Liver (tissue), 8 donors: ENCODE measurements at regions not wholly inside any gene's neighbourhood (a gene's known extent, or its start where the extent isn't known, plus 50 kb on each side); places are given as distances from the start of the nearest gene placed in this dataset.

Source experiments
- DNase-seq: peaks from one replicate; pipeline ENCODE4 v3.0.0-alpha.2; 2017; ENCODE audit warnings: low spot score
- H3K27ac ChIP-seq, 2 donors: one replicate each; pipeline ENCODE4 v1.7.0; 2013; ENCODE audit warnings: inconsistent platforms in 2 of 2, low read length in 2 of 2, control low read depth in 1 of 2, low read depth in 1 of 2, mild to moderate bottlenecking in 1 of 2
- H3K27me3 ChIP-seq, 4 donors: one replicate each; pipeline versions ENCODE4 v1.6.1 to v1.7.0; 2013; ENCODE audit warnings: low read length in 3 of 4, inconsistent platforms in 1 of 4, mild to moderate bottlenecking in 1 of 4, moderate library complexity in 1 of 4; ENCODE audit not compliant: control insufficient read depth in 4 of 4, insufficient read depth in 4 of 4
- H3K36me3 ChIP-seq, 4 donors: one replicate each; pipeline versions ENCODE4 v1.6.1 to v1.7.0; 2013; ENCODE audit warnings: low read length in 3 of 4, mild to moderate bottlenecking in 3 of 4, low read depth in 1 of 4, moderate library complexity in 1 of 4; ENCODE audit not compliant: control insufficient read depth in 4 of 4, insufficient read depth in 3 of 4
- H3K4me1 ChIP-seq, 4 donors: one replicate each; pipeline versions ENCODE4 v1.6.1 to v1.7.0; 2013; ENCODE audit warnings: low read length in 3 of 4, mild to moderate bottlenecking in 3 of 4, moderate library complexity in 1 of 4; ENCODE audit not compliant: control insufficient read depth in 4 of 4, insufficient read depth in 4 of 4
- H3K4me3 ChIP-seq, 3 donors: one replicate each; pipeline versions ENCODE4 v1.6.1 to v1.7.0; 2013; ENCODE audit warnings: low read length in 3 of 3, control low read depth in 1 of 3, low read depth in 1 of 3, mild to moderate bottlenecking in 1 of 3
- H3K9ac ChIP-seq, 2 donors: one replicate each; pipeline ENCODE4 v1.7.0; 2013; ENCODE audit warnings: low read length in 2 of 2, mild to moderate bottlenecking in 2 of 2, moderate library complexity in 2 of 2, control low read depth in 1 of 2, low read depth in 1 of 2
- H3K9me3 ChIP-seq, 4 donors: one replicate each; pipeline versions ENCODE4 v1.6.1 to v1.7.0; 2013; ENCODE audit warnings: low read length in 3 of 4; ENCODE audit not compliant: control insufficient read depth in 4 of 4
- EGR1 ChIP-seq, 2 donors: IDR thresholded peaks; 2 replicates each; pipeline ENCODE4 v1.6.1; 2016 to 2018; ENCODE audit warnings: antibody characterized with exemption in 2 of 2, low read depth in 2 of 2
- FOXA1 ChIP-seq: IDR thresholded peaks from 2 replicates; pipeline ENCODE4 v1.6.1; 2016; ENCODE audit warnings: antibody characterized with exemption
- FOXA2 ChIP-seq: IDR thresholded peaks from 2 replicates; pipeline ENCODE4 v1.6.1; 2016; ENCODE audit warnings: antibody characterized with exemption
- GABPA ChIP-seq, 2 donors: IDR thresholded peaks in 1 of 2; conservative IDR thresholded peaks in 1 of 2; 2 replicates each; pipeline ENCODE4 v1.6.1; 2016; ENCODE audit warnings: antibody characterized with exemption in 2 of 2, mild to moderate bottlenecking in 1 of 2, moderate library complexity in 1 of 2
- HNF4A ChIP-seq, 2 donors: conservative IDR thresholded peaks; 2 replicates each; pipeline ENCODE4 v1.6.1; 2016; ENCODE audit warnings: antibody characterized with exemption in 2 of 2, mild to moderate bottlenecking in 2 of 2
- HNF4G ChIP-seq: IDR thresholded peaks from 2 replicates; pipeline ENCODE4 v1.6.1; 2016; ENCODE audit warnings: antibody characterized with exemption
- JUND ChIP-seq, 2 donors: IDR thresholded peaks; 2 replicates each; pipeline ENCODE4 v1.6.1; 2016; ENCODE audit warnings: antibody characterized with exemption in 2 of 2
- NR2F2 ChIP-seq: IDR thresholded peaks from 2 replicates; pipeline ENCODE4 v1.6.1; 2016; ENCODE audit warnings: antibody characterized with exemption
- RAD21 ChIP-seq, 2 donors: IDR thresholded peaks; 2 replicates each; pipeline ENCODE4 v1.6.1; 2016; ENCODE audit warnings: antibody characterized with exemption in 2 of 2, mild to moderate bottlenecking in 2 of 2
- RXRA ChIP-seq, 2 donors: IDR thresholded peaks; 2 replicates each; pipeline ENCODE4 v1.6.1; 2017 to 2018; ENCODE audit warnings: antibody characterized with exemption in 2 of 2, mild to moderate bottlenecking in 1 of 2
- SP1 ChIP-seq: IDR thresholded peaks from 2 replicates; pipeline ENCODE4 v1.6.1; 2018; ENCODE audit warnings: antibody characterized with exemption, mild to moderate bottlenecking
- TAF1 ChIP-seq: conservative IDR thresholded peaks from 2 replicates; pipeline ENCODE4 v1.6.1; 2016; ENCODE audit warnings: antibody characterized with exemption, mild to moderate bottlenecking
- YY1 ChIP-seq: IDR thresholded peaks from 2 replicates; pipeline ENCODE4 v1.6.1; 2016; ENCODE audit warnings: antibody characterized with exemption, mild to moderate bottlenecking
- WGBS: extraction: QIAGEN DNeasy Blood & Tissue Kit; methylation state at CpG from one replicate; pipeline ENCODE4 v1.1.7; 2013; 5-methylcytosine and 5-hydroxymethylcytosine counted together
- TF ChIP-seq, protein P1 (sequence below): IDR thresholded peaks from 2 replicates; pipeline ENCODE4 v1.6.1; 2016; ENCODE audit warnings: antibody characterized with exemption, mild to moderate bottlenecking
- TF ChIP-seq, protein P2 (sequence below): IDR thresholded peaks from 2 replicates; pipeline ENCODE4 v1.6.1; 2016; ENCODE audit warnings: antibody characterized with exemption
- TF ChIP-seq, protein P3 (sequence below): fragments of 150-350 bp; IDR thresholded peaks from 2 replicates; pipeline ENCODE4 v1.5.1; 2017; ENCODE audit warnings: improper control_type of control experiment, low read depth, low read length; ENCODE audit not compliant: missing input control
- TF ChIP-seq, protein P4 (sequence below): IDR thresholded peaks from 2 replicates; pipeline ENCODE4 v1.6.1; 2016; ENCODE audit warnings: antibody characterized with exemption
- donor health status: healthy.
- donor health status: healthy.
- donor health status: healthy.
- donor health status: healthy.
- donor health status: healthy.

DNA sequence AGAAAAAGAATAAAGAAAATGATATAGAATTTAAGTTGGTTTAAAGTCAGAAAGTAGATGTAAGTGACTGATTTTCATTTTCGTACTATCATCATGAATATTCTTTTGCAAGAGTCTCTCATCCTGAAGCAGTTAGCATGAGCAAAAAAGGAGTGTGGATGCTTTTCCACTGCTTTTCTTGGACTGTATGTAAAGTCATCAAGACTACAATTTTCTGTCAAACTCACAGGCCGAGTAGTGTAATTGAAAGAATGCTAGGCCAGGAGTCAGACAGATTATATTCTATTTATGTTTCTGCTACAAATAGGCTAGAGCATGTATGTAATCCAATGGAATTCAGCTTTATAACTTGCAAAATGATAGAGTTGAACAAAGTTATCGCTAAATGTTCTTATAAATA, 197.1 kb upstream of the SPOCK3 start:
- Histone ChIP-seq H3K4me1 (no peaks in the 10 kb centered on the region), H3K4me3 (no peak overlapping the region), H3K36me3 (no peaks in the 10 kb centered on the region), H3K9me3 (peaks cover 0 to 2% (median 0%) of the 10 kb centered on the region in 4 donors), H3K27ac (no peak overlapping the region), H3K27me3 (no peaks in the 10 kb centered on the region), H3K9ac (no peak overlapping the region)
- no peak for DNase-seq
- TF ChIP-seq HNF4A (conservative IDR thresholded peaks at IDR 0.05) = no peak
- no peak for TF ChIP-seq GABPA (IDR thresholded peaks at IDR 0.05 in 1 of 2, conservative IDR thresholded peaks at IDR 0.05 in 1 of 2)
- TF ChIP-seq FOXA1 = no peak
- no peak for TF ChIP-seq RAD21 (IDR thresholded peaks at IDR 0.05)
- TF ChIP-seq YY1 = no peak
- TF ChIP-seq, protein P1, sequence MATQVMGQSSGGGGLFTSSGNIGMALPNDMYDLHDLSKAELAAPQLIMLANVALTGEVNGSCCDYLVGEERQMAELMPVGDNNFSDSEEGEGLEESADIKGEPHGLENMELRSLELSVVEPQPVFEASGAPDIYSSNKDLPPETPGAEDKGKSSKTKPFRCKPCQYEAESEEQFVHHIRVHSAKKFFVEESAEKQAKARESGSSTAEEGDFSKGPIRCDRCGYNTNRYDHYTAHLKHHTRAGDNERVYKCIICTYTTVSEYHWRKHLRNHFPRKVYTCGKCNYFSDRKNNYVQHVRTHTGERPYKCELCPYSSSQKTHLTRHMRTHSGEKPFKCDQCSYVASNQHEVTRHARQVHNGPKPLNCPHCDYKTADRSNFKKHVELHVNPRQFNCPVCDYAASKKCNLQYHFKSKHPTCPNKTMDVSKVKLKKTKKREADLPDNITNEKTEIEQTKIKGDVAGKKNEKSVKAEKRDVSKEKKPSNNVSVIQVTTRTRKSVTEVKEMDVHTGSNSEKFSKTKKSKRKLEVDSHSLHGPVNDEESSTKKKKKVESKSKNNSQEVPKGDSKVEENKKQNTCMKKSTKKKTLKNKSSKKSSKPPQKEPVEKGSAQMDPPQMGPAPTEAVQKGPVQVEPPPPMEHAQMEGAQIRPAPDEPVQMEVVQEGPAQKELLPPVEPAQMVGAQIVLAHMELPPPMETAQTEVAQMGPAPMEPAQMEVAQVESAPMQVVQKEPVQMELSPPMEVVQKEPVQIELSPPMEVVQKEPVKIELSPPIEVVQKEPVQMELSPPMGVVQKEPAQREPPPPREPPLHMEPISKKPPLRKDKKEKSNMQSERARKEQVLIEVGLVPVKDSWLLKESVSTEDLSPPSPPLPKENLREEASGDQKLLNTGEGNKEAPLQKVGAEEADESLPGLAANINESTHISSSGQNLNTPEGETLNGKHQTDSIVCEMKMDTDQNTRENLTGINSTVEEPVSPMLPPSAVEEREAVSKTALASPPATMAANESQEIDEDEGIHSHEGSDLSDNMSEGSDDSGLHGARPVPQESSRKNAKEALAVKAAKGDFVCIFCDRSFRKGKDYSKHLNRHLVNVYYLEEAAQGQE = no peak
- no peak for TF ChIP-seq JUND (IDR thresholded peaks at IDR 0.05)
- no peak for TF ChIP-seq RXRA (IDR thresholded peaks at IDR 0.05)
- TF ChIP-seq HNF4G = no peak
- TF ChIP-seq, protein P2, sequence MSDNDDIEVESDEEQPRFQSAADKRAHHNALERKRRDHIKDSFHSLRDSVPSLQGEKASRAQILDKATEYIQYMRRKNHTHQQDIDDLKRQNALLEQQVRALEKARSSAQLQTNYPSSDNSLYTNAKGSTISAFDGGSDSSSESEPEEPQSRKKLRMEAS = no peak
- TF ChIP-seq, protein P3, sequence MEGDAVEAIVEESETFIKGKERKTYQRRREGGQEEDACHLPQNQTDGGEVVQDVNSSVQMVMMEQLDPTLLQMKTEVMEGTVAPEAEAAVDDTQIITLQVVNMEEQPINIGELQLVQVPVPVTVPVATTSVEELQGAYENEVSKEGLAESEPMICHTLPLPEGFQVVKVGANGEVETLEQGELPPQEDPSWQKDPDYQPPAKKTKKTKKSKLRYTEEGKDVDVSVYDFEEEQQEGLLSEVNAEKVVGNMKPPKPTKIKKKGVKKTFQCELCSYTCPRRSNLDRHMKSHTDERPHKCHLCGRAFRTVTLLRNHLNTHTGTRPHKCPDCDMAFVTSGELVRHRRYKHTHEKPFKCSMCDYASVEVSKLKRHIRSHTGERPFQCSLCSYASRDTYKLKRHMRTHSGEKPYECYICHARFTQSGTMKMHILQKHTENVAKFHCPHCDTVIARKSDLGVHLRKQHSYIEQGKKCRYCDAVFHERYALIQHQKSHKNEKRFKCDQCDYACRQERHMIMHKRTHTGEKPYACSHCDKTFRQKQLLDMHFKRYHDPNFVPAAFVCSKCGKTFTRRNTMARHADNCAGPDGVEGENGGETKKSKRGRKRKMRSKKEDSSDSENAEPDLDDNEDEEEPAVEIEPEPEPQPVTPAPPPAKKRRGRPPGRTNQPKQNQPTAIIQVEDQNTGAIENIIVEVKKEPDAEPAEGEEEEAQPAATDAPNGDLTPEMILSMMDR = no peak
- no peak for TF ChIP-seq EGR1 (IDR thresholded peaks at IDR 0.05; ENCODE audit: low read depth in 2 of 2)
- no peak for TF ChIP-seq FOXA2
- no peak for TF ChIP-seq TAF1
- TF ChIP-seq NR2F2 = no peak
- TF ChIP-seq SP1 = no peak
- TF ChIP-seq, protein P4, sequence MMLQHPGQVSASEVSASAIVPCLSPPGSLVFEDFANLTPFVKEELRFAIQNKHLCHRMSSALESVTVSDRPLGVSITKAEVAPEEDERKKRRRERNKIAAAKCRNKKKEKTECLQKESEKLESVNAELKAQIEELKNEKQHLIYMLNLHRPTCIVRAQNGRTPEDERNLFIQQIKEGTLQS = no peak
- 75% methylated on average over 3 of the region's 3 CpGs for WGBS

DNA sequence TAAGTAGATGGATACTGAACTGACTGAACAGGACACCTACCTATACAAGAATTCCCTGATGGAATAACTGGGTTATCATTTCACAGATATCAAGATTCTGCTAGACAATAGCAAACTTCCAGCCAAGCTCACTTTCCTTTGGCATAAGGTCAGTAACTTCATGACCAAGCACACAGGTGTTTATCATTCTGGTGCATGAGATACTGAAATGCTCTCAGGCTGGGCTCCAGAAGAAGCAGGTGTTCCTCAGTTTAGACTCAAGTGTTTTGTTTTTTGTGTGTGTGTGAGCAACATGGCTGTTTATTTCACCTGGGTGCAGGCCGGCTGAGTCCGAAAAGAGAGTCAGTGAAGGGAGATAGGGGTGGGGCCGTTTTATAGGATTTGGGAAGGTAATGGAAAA, 201.5 kb upstream of the SPOCK3 start:
- no peaks in the 10 kb centered on the region for H3K36me3 ChIP-seq
- TF ChIP-seq, protein P1 = no peak
- TF ChIP-seq GABPA (IDR thresholded peaks at IDR 0.05 in 1 of 2, conservative IDR thresholded peaks at IDR 0.05 in 1 of 2) (no peak), FOXA1 (no peak), JUND (IDR thresholded peaks at IDR 0.05) (no peak), RAD21 (IDR thresholded peaks at IDR 0.05) (no peak)
- TF ChIP-seq, protein P4 = no peak
- no peak for DNase-seq
- H3K4me3 ChIP-seq = no peak overlapping the region
- no peaks in the 10 kb centered on the region for H3K27me3 ChIP-seq
- peaks cover 0 to 2% (median 0%) of the 10 kb centered on the region in 4 donors for H3K9me3 ChIP-seq
- 81% methylated on average over 3 of the region's 3 CpGs for WGBS
- no peak overlapping the region for H3K27ac ChIP-seq
- H3K4me1 ChIP-seq = no peaks in the 10 kb centered on the region
- H3K9ac ChIP-seq = no peak overlapping the region
